Tongue (tissue), 1 donor: ENCODE measurements at regions not wholly inside any gene's neighbourhood (a gene's known extent, or its start where the extent isn't known, plus 50 kb on each side); places are given as distances from the start of the nearest gene placed in this dataset.
A peak's percentile ranks its signal among the peaks of the same experiment; 100 is the strongest.

ENCODE experiments used
- DNase-seq: peaks from one replicate; pipeline ENCODE4 v3.0.0-alpha.2; 2015

DNA sequence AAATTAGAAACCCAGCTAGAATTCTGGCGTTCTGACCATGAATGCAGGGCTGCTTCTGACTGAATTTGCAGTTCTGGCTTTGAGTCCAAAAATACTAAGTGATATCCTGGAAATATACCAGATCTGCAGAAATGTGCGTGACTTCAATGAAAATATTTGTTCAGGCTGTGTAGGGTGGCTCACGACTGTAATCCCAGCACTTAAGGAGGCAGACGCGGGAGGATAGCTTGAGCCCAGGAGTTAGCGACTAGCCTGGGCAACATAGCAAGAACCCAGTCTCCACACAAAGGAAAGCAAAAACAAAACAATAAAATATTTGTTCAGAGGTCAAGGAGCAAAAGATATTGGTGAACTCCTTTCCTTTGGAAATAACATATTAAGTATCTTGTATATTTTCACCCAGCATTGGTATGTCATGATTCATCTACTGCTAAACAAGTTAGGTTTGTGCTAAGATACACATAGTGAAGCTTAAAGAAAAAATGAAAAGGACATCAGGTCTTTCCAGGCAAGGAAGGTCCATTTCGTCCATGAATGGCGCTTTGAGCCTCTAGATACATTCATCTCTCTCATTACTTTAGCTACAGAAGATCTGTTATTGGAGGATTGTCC lies 239.2 kb downstream of the CMPK2 start:
- peak; percentile 32 for DNase-seq

GRCh38 chr2:6627316-6627715 lies 238.4 kb downstream of the CMPK2 start:
- no peak for DNase-seq

- no peak for DNase-seq
Measured at GRCh38 chr2:6630209-6630608, 235.5 kb downstream of the CMPK2 start.

GRCh38 chr2:6635296-6635695 lies 230.4 kb downstream of the CMPK2 start:
- no peak for DNase-seq

DNA sequence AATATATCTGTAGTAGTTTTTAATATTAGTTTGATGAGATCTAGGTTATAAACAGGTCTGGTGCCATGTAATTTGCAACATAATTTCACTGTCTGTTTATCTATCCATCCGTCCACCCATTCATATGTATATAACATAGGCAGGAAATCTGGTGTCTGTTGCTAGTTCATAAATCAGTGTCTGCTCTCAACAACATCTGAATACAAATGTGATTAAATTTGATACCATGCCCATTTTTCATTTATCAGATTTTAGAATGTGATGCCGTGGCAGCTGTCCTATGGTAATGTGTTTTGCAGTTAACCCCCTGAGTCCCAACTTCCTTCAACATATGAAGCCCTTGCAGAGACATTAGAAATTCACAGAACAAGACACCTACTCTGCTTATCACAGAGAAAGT lies 228.4 kb downstream of the CMPK2 start:
- DNase-seq, result peak; percentile 32

- peak; percentile 35 for DNase-seq
Measured at GRCh38 chr2:6639929-6640620, 225.6 kb downstream of the CMPK2 start.

GRCh38 chr2:6640621-6641015 lies 225.1 kb downstream of the CMPK2 start:
- DNase-seq, result no peak

DNA sequence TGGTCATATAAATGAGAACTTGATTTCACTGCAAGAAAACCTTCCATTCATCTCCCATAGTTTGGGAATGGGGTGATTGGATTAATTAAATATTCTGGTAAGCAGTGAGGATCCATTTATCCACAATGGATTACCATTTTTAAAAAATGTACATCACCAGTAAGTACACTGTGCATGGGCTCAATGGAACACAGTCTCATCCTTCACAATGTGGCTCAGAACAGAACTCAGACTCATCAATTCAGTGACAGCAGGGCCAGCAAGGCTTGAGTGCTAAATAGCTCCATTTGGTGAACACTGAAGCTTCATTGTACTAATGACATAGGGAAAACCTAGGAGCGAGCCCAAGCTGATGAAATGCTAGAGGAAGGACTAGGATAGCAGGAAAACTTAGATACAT lies 223.8 kb downstream of the CMPK2 start:
- no peak for DNase-seq

DNA sequence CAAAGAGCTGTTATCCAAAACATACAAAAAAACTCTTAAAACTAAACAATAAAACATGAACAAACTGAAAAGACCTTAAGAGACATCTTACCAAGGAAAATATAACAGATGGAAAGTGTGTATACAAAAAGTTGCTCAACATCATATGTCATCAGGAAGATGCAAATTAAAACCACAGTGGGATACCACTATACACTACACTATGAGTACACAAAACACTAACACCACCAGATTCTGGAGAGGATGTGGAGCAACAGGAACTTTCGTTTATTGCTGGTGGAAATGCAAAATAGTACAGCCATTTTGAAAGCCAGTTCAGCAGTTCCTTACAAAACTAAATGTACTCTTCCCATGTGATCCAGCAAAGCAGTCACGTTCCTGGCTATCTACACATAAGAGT lies 221.4 kb downstream of the CMPK2 start:
- no peak for DNase-seq

GRCh38 chr2:6645004-6645403 lies 220.7 kb downstream of the CMPK2 start:
- no peak for DNase-seq

DNA sequence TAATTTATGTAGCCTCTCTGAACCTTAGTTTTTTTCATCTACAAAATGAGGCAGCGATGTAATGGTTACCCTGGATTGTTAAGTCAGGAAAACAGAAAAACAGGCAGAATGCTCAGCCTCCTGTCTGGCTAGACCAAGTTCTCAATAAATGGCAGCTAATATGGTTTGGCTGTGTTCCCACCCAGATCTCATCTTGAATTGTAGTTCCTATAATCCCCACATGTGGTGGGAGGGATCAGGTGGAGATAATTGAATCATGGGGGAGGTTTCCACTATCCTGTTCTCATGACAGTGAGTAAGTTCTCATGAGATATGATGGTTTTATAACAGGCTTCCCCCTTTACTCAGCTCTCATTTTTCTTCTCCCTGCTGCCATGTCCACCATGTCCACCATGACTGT lies 220.0 kb downstream of the CMPK2 start:
- DNase-seq, result no peak

GRCh38 chr2:6647046-6647445 lies 218.7 kb downstream of the CMPK2 start:
- DNase-seq, result peak; percentile 68

GRCh38 chr2:6648596-6649247 lies 217.0 kb downstream of the CMPK2 start:
- peak; percentile 54 for DNase-seq

DNA sequence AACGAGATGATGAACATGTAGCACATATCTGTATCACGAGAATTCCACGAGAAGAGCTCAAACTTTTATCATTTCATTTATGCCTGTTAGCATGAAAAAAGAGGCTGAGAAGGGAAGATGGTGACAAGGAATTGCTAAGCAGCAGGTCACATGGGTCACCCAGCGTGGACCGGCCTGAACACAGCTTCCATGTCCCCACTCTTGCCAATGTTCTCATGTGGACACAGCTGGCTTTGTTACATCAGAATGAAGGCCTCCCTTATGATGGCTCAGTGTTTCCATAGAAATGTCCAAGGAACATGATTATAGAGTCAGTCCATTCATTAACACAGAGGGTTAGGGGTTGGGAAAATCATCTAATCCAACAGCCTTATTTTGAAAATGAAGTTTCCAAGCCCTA lies 215.4 kb downstream of the CMPK2 start:
- DNase-seq, result no peak

- DNase-seq, result no peak
Measured at GRCh38 chr2:6652251-6652650, 213.5 kb downstream of the CMPK2 start.

DNA sequence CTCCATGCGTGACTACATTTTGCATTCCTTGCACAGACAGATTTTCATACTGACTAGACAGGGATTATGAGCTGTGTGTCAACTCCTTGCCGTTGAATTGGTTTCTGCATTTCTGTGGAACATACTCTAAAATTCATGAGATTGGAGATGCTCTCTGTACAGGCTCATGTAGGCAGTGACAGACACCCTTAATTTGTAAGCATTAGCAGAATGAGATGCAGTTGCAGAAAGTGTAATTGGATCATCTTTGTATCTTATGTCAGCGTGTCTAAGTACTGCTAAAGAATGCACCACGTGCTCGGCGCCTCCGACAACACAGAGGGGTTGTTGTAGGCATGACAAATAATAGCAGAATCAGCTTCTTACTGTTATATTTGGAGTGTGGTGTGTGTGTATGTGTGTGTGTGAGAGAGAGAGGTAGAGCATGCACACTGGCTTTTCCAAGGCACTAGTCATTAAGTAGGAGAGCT lies 212.4 kb downstream of the CMPK2 start:
- peak; percentile 62 for DNase-seq

GRCh38 chr2:6654279-6654678 lies 211.4 kb downstream of the CMPK2 start:
- DNase-seq, result peak; percentile 35

DNA sequence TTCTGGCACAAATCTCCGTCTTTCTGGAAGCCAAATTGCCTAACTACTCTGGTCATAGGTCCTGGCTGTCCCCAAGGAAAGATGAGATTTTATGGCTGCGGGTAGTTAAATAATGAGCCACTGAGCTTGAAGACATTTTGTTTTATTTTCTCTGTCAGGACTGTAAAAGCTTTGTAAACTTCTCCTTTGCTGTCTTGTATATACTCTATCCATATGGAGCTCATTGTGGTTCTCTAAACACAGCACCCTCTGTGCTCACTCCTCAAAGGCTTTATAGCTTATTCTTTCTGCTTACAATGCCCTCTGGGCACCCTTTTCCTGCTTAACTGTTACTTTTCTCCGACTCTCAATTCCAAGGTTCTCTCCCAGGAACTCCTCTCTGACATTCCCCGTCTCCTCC lies 209.1 kb downstream of the CMPK2 start:
- DNase-seq, result no peak

DNA sequence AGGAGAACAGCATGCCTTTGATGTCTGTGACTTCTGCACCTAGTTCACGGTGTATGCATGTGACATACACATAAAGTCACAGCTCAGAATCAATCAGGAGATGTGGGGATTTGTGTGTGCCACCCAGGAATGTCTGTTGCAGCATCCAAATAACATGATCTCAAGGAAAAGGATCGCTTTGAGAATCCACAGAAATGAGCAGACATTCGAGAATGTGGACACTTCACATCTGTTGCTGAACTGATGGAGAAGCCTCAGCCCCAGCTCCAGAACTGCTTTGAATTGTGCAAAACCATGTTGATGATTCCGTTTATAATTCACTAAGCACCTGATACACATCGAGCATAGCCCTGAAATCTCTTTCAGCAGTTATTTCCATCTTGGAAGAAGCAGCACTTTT lies 208.6 kb downstream of the CMPK2 start:
- DNase-seq, result no peak

- no peak for DNase-seq
Measured at GRCh38 chr2:6657855-6658254, 207.9 kb downstream of the CMPK2 start.

DNA sequence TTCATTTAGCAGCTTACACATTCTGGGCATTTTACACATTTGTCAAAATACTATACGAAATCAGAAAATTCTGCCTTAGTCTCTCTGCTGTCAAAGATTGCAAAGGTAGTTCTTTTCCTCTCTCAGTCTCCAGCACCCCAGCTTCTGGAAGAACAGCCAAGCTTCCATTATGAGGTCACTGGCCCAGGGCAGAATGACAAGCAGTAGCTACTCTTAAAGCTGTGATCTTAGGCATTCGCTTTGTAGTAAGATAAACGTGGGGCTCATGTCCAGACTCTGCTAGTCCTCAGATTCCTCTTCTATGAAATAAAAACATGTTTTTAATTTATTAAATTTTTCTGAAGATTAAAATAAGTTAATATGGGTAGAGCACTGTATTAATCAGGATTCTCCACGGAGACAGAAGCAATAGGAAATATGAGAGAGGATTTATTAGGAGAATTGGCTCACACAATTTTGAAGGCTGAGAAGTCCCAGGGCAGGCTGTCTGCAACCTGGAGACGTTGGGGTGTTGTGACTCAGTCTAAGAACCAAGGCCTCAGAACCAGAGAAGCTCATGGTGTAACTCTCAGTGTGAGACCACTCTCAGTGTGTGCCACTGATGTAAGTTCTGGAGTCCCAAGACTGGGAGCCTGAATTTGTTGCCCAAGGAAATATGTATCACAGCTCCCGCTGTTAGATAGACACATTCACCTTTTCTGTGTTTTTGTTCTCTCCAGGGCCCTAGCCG lies 201.2 kb downstream of the CMPK2 start:
- DNase-seq, result no peak

DNA sequence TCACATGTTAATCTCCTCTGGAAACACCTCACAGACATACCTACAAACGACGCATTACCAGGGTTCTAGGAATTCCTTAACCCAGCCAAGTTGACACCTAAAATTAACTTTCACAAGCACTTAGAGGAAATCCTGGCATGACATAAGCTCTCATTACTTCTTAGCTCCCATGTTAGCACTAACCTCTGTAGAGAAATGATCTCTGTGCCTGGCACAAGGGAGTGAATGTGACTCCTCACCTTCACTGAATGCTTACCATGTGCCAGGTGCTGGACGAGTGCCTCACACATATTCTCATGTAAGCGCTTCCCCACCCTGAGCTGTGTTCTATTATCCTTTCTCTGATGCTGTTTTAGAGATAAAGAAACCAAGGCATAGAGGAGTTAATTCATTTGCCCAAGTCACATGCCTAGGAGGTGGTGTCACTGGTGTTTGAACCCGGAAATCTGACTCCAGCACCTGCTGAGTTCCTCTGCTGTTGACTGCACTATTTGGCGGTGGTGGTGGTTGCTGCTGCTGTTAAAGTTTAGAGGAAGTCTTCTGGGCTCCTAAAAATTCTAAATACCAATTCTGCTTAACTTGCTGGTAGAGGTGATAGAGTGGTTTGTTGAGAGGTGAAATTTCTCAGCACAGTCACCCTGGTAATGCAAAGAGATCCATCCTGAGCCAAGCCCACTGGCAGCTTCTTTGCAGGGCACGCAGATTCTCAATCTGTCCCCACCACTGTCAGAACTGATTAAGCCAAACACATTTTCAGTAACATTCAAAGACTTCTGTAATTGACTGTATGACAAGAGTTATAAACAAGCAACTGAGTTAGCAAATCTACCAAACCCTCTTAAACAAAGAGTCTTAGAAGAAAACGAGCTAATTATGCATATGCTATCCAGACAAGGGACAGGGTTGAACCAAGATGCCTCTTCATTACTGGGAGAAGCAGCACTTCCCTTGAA lies 200.3 kb downstream of the CMPK2 start:
- DNase-seq, result no peak
